Keratinocyte (primary cell): ENCODE measurements at regions not wholly inside any gene's neighbourhood (a gene's known extent, or its start where the extent isn't known, plus 50 kb on each side); places are given as distances from the start of the nearest gene placed in this dataset.

Experiments
- DNase-seq: peaks from one replicate; pipeline ENCODE4 v3.0.0-alpha.2; 2011; ENCODE audit warnings: low read depth, missing footprints, low spot score
- FAIRE-seq: peaks from 2 replicates; lab custom pipeline; 2011; peaks lifted over from hg19 to GRCh38; lab: Jason Lieb, UNC
- H2AFZ ChIP-seq: 2 replicates; pipeline ENCODE4 v1.6.0; 2012; ENCODE audit warnings: low read length, control low read depth, inconsistent platforms; ENCODE audit not compliant: control insufficient read depth
- H3K27ac ChIP-seq: 2 replicates; pipeline ENCODE4 v1.5.1; 2011; ENCODE audit warnings: low read length; ENCODE audit not compliant: control insufficient read depth, insufficient read depth
- H3K27me3 ChIP-seq: 3 replicates; pipeline ENCODE4 v1.6.0; 2011; ENCODE audit warnings: low read length; ENCODE audit not compliant: control insufficient read depth, insufficient read depth; ENCODE audit errors: extremely low read depth
- H3K36me3 ChIP-seq, 2 experiments: 2 replicates in 1 of 2; 3 replicates in 1 of 2; pipeline ENCODE4 v1.5.1; 2011; ENCODE audit warnings: low read length in 2 of 2, mild to moderate bottlenecking in 1 of 2; ENCODE audit not compliant: control insufficient read depth in 2 of 2, insufficient read depth in 2 of 2; ENCODE audit errors: extremely low read depth in 1 of 2
- H3K4me1 ChIP-seq: 3 replicates; pipeline ENCODE4 v1.5.1; 2011; ENCODE audit warnings: low read length; ENCODE audit not compliant: control insufficient read depth, insufficient read depth; ENCODE audit errors: extremely low read depth
- H3K4me2 ChIP-seq: 3 replicates; pipeline ENCODE4 v1.6.0; 2011; ENCODE audit warnings: low read depth, low read length; ENCODE audit not compliant: control insufficient read depth, insufficient read depth; ENCODE audit errors: extremely low read depth
- H3K4me3 ChIP-seq, 3 experiments: fragments of 200-600 bp in 1 of 3; sonication (generic) in 1 of 3; 2 replicates in 2 of 3; 3 replicates in 1 of 3; pipeline ENCODE4 v1.5.1; 2011 to 2016; ENCODE audit warnings: low read length in 3 of 3, mild to moderate bottlenecking in 3 of 3, control low read depth in 2 of 3, inconsistent platforms in 1 of 3, low read depth in 1 of 3, mixed read lengths in 1 of 3, mixed run types in 1 of 3, moderate library complexity in 1 of 3; ENCODE audit not compliant: control insufficient read depth in 2 of 3, insufficient read depth in 2 of 3; ENCODE audit errors: extremely low read depth in 1 of 3
- H3K79me2 ChIP-seq: 2 replicates; pipeline ENCODE4 v1.6.0; 2012; ENCODE audit warnings: low read length; ENCODE audit not compliant: control insufficient read depth, insufficient read depth
- H3K9ac ChIP-seq: 3 replicates; pipeline ENCODE4 v1.6.0; 2011; ENCODE audit warnings: low read length; ENCODE audit not compliant: control insufficient read depth, insufficient read depth; ENCODE audit errors: extremely low read depth
- H3K9me1 ChIP-seq: 3 replicates; pipeline ENCODE4 v1.6.0; 2011; ENCODE audit warnings: low read length; ENCODE audit not compliant: control insufficient read depth, insufficient read depth; ENCODE audit errors: extremely low read depth
- H3K9me3 ChIP-seq: 2 replicates; pipeline ENCODE4 v1.5.1; 2012; ENCODE audit warnings: low read depth, low read length; ENCODE audit not compliant: control insufficient read depth
- H4K20me1 ChIP-seq: 3 replicates; pipeline ENCODE4 v1.6.0; 2011; ENCODE audit warnings: low read length; ENCODE audit not compliant: control insufficient read depth, insufficient read depth; ENCODE audit errors: extremely low read depth
- EZH2 ChIP-seq: IDR thresholded peaks from one replicate; pipeline ENCODE4 v1.6.1; 2012; ENCODE audit warnings: inconsistent platforms, mild to moderate bottlenecking, low read length, moderate library complexity
- dilution Hi-C: fragments of 300-500 bp; cut with MboI; formaldehyde crosslinking; loops from one replicate; pipeline ENCODE4 v1.7.0; 2020; ENCODE audit warnings: low sequenced_read_pairs; ENCODE audit not compliant: extremely low pct_ligation_motif_present
- TF ChIP-seq, protein P1 (sequence below), 3 experiments: IDR thresholded peaks in 1 of 3; conservative IDR thresholded peaks in 1 of 3; optimal IDR thresholded peaks in 1 of 3; 2 replicates in 2 of 3; 3 replicates in 1 of 3; pipeline versions ENCODE3 to v1.5.1; 2011; ENCODE audit warnings: low read length in 3 of 3, mild to moderate bottlenecking in 3 of 3, moderate library complexity in 2 of 3, control low read depth in 1 of 3, inconsistent platforms in 1 of 3; ENCODE audit not compliant: insufficient read depth in 2 of 3; ENCODE audit errors: extremely low read depth in 1 of 3

DNA sequence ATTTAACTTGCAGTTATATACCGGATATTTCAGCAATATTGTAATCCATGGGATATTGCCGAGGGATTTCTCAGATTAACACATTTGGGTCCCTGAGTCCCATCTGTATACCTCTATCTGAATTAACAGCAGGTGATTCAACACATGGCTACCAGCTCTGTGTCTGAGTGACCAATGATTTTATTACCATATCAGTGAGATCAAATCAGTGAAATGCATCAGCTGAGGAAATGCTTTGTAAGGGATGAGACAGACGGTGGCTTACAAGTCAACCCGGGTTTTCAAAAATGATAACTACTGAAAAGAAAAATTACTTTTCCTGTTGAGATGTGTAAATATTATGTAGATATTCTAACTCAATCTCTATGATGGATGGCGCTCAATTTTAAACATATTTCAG, 504.1 kb upstream of the PKN2 start:
- no peaks in the 10 kb centered on the region for H3K9me1 ChIP-seq
- H3K4me3 ChIP-seq, result no peak overlapping the region
- no peak overlapping the region for H3K27ac ChIP-seq
- no peaks in the 10 kb centered on the region for H3K79me2 ChIP-seq
- H4K20me1 ChIP-seq, result no peaks in the 10 kb centered on the region
- no peak for FAIRE-seq
- dilution Hi-C loops, result no loop called here
- H3K9me3 ChIP-seq, result no peaks in the 10 kb centered on the region
- H3K4me1 ChIP-seq, result no peaks in the 10 kb centered on the region
- H2AFZ ChIP-seq, result no peak overlapping the region
- H3K4me2 ChIP-seq, result no peak overlapping the region
- DNase-seq, result no peak
- no peak overlapping the region for H3K9ac ChIP-seq
- no peaks in the 10 kb centered on the region for H3K27me3 ChIP-seq
- H3K36me3 ChIP-seq, result no peaks in the 10 kb centered on the region
- TF ChIP-seq, protein P1, sequence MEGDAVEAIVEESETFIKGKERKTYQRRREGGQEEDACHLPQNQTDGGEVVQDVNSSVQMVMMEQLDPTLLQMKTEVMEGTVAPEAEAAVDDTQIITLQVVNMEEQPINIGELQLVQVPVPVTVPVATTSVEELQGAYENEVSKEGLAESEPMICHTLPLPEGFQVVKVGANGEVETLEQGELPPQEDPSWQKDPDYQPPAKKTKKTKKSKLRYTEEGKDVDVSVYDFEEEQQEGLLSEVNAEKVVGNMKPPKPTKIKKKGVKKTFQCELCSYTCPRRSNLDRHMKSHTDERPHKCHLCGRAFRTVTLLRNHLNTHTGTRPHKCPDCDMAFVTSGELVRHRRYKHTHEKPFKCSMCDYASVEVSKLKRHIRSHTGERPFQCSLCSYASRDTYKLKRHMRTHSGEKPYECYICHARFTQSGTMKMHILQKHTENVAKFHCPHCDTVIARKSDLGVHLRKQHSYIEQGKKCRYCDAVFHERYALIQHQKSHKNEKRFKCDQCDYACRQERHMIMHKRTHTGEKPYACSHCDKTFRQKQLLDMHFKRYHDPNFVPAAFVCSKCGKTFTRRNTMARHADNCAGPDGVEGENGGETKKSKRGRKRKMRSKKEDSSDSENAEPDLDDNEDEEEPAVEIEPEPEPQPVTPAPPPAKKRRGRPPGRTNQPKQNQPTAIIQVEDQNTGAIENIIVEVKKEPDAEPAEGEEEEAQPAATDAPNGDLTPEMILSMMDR (optimal IDR thresholded peaks at IDR 0.05 in 1 of 3, IDR thresholded peaks at IDR 0.05 in 1 of 3, conservative IDR thresholded peaks at IDR 0.05 in 1 of 3; ENCODE audit: extremely low read depth in 1 of 3, insufficient read depth in 2 of 3, low read length in 3 of 3), result no peak
- no peak for TF ChIP-seq EZH2

DNA sequence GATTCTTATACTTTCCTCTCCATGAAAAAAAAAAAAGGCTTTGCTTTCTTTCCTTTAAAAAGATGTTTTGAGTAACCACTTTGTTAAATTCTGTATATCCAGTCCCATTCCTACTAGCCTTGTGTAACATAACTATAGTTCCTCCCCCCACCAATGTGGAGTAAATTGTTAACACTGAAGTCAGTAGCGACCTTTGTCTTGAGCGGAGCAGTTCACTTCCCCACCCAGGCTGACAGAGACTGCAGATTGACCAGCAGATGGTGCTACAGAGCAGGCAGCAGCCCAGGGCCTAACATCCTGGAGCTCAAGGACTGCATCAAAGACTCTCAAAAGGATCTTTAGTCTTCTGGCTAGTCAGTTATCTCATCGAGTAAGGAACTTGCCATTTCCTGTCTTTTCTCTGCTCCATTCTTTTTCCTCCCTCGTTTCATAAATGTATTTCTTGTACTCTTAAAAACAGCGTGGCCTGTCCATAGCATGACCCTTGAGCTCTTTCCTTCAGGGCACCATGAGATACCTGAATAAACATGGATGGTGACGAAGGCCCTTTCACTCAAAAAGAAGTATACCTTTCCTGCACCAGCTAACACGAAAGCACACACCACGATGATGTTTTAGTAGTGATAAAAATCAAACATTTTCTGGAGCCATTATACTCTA, 503.5 kb upstream of the PKN2 start:
- Histone ChIP-seq H4K20me1 (no peaks in the 10 kb centered on the region), H3K4me1 (no peaks in the 10 kb centered on the region), H3K9me3 (no peaks in the 10 kb centered on the region), H3K79me2 (no peaks in the 10 kb centered on the region), H3K9ac (no peak overlapping the region), H3K4me2 (no peak overlapping the region), H3K9me1 (no peaks in the 10 kb centered on the region), H3K27ac (no peak overlapping the region), H2AFZ (no peak overlapping the region), H3K4me3 (no peak overlapping the region), H3K27me3 (no peaks in the 10 kb centered on the region), H3K36me3 (no peaks in the 10 kb centered on the region)
- dilution Hi-C loops, result no loop called here
- DNase-seq (peak; percentile 21), FAIRE-seq (peak; percentile 94)
- TF ChIP-seq, protein P1 (optimal IDR thresholded peaks at IDR 0.05 in 1 of 3, IDR thresholded peaks at IDR 0.05 in 1 of 3, conservative IDR thresholded peaks at IDR 0.05 in 1 of 3; ENCODE audit: extremely low read depth in 1 of 3, insufficient read depth in 2 of 3, low read length in 3 of 3), result peak; percentile 93 to 97 (median 96)
- TF ChIP-seq EZH2, result no peak
